ENCODE measurements at regions not wholly inside any gene's neighbourhood (a gene's known extent, or its start where the extent isn't known, plus 50 kb on each side); places are given as distances from the start of the nearest gene placed in this dataset.

- intact Hi-C loops (cut with DNase I): no loop called here
Observed at GRCh38 chr9:119789987-119790386, 420.8 kb upstream of the BRINP1 start.

GRCh38 chr9:119788921-119789320 is 419.7 kb upstream of the BRINP1 start:
- intact Hi-C loops (cut with DNase I): no loop called here

More at GRCh38 chr9:119789987-119790386, 420.8 kb upstream of the BRINP1 start:
- DNase-seq: no peak

DNA sequence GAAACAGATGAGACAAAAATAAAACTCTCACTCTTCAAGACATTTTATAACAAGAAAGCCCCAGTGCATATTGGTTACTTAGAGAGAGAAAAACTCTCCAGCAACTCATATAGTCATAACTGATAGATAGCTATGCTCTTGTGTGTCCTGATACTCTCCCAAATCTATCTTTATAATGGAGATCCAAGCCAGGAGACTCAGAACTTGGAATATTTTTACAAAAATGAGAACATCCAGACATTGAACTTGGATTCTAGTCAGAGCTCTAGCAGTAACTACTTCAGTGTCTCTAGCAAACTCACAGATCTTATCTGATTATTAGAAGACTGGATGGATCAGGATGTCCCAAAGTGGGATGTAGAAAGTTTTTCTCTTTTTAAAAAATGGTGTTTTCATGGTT is 412.7 kb upstream of the BRINP1 start:
- no peak for DNase-seq
- intact Hi-C loops (cut with DNase I): no loop called here

More at GRCh38 chr9:119788921-119789320, 419.7 kb upstream of the BRINP1 start:
- no peak for DNase-seq

- intact Hi-C loops (cut with DNase I): no loop called here
- no peak for DNase-seq
Observed at GRCh38 chr9:119775410-119775809, 406.2 kb upstream of the BRINP1 start.

DNA sequence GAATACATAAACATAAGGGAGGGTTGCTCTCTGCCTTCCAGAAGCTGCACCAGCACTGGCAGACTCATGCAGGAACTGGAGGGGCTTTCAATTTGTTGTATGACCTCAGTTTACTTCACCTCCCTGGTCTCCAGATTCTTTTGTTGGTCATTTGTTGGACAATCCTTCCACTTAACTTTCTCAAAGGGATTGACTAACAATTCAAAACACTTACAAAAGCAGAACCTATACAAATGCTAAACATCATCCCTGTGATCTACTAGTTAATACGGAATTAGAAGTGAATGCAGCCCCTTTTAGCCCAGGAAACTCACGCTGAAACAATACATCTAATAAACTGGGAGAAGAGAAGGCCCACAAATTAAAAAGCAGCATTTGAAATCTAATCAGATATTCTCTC is 404.6 kb upstream of the BRINP1 start:
- intact Hi-C loops (cut with DNase I): no loop called here
- DNase-seq: no peak

DNA sequence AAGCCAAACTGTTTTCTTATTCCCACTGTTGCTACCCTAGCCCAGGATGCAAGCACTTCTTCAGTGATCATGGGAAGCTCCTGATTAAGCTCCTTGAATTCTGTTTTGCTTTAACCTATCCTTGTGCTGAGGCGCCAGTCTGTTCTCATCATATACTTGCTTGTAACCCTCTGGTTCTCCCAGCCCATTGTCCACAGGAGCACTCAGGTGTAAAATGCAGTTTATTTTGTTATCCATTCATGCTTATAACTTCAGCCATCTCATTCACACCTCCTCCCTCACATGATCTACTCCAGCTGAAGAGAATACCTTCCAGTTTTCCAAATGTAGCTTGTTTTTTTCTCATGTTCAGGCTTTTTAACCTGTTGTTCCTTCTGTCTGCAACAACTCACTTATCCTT is 402.1 kb upstream of the BRINP1 start:
- no peak for DNase-seq
- intact Hi-C loops (cut with DNase I): no loop called here

DNA sequence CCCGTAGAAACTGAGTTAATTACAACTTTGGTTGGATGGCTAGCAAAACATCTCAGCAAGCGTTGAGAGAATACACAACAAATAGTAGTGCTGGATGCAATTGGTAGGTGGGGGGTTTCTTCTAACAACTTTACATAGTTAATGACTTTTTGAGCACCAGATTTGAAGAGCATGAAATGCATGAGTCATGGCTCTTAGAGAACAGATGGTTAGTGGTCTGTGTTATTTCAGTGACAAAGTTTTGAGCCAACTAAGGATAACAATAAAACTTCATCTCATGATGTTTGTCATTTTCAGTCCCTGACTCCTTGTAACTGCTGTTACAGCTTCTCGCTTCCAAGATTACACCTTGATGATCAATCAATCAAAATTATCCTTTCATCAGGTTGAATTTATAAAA is 399.0 kb upstream of the BRINP1 start:
- no peak for DNase-seq
- intact Hi-C loops (cut with DNase I): no loop called here

DNA sequence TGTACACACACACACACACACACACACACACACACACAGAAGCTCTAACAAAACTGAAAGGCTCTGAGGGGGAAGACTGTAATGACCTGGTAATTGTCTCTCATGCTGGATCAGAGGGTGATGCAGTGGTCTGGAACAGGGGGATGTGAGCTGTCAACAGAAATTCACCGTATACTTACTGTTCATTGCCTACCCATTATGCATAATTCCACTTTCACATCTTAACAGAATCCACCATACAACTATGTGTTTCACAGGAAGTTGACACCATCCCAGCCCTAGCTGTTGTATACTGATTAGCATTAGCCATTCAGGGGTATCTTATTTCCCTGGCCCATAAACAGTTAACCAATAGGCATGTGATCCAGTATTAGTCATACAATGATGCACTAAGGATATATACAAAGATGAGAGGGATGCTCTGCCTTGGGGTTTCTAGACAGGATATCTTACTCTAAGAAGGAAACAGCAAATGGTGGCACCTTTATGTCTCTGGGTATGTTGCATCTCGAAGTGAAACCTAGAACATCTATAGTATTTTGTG is 396.5 kb upstream of the BRINP1 start:
- DNase-seq: no peak
- intact Hi-C loops (cut with DNase I): no loop called here

- DNase-seq: no peak
- intact Hi-C loops (cut with DNase I): no loop called here
Observed at GRCh38 chr9:119763260-119763659, 394.0 kb upstream of the BRINP1 start.

DNA sequence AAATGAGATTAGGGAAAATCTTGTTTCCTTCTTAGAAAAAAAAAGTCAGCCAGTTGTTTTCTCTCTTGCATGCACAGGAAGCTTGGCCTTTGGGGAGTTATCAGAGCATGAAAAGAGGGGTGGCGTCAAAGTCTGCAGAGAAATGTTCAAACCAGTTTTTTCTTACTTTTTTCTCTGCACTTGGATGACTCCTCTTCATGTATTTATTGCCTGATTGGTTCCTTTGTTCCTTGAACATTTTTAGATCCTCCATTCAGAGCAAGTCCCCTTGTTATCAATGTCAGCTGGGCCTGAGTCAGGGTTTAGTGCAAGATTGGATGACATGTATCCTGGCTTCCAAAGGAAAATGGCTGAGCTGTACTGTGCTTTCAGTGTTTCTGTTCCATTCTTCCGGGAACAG is 392.6 kb upstream of the BRINP1 start:
- intact Hi-C loops (cut with DNase I): no loop called here
- DNase-seq: no peak

DNA sequence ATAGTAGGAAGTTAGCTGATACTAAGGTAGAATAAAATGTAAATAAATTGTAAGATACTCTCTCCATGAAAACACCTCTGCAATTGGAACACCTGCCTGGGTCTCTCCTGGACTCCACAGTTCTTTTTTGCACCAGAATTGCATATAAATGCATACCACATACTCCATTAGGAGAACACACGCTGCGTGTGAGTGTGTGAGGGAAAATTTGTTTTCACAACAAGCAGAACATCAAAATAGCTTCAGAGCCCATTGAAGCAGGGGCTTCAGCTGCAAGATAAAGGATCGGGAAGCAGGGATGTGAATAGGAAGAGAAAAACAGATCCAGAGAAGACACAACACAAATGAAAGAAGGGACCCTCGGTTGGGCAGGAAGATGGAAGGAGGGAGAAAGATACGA is 389.8 kb upstream of the BRINP1 start:
- DNase-seq: no peak
- intact Hi-C loops (cut with DNase I): no loop called here

DNA sequence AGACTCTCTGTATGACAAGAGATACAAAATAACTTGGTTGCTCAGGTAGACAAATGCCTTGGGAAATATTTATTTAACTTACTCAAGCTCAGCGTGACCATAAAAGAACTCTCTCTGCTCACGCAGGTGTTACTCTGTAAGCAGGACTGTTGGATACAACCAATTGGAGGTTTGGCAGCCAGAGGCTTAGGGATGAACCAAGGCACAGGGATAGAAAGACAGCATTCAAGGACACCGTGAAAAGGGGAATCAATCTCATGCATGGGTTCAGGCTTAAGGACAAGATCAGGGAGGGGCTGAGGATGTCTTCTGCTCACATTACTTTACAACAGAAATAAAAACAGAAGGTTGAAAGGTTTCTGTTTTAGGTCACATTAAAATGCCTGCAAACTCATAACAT is 389.0 kb upstream of the BRINP1 start:
- DNase-seq: no peak
- intact Hi-C loops (cut with DNase I): no loop called here

DNA sequence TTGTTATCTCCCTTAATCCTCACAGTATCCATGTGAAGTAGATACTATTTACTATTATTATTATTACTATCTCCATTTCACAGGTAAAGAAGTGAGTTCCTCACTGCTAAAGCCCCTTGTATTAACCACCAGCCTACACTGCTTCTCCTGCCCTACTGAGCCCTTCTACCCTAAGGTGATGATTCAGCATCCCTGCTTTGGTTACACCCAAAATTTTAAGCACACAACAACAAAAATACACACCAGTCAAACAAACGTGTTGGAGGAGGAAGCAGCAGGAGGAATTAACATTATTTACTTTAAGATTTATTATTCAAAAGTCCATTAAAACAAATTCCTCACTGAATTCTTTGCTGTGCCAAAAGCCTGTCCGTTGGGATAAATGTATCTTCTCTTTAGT is 370.2 kb upstream of the BRINP1 start:
- intact Hi-C loops (cut with DNase I): no loop called here
- DNase-seq: no peak

GRCh38 chr9:119736491-119737454 is 367.5 kb upstream of the BRINP1 start:
- intact Hi-C loops (cut with DNase I): no loop called here
- peak in 8 of 10 donors; percentile 36 to 92 (median 50) for DNase-seq

- no peak for DNase-seq
- intact Hi-C loops (cut with DNase I): no loop called here
Observed at GRCh38 chr9:119727988-119728387, 358.8 kb upstream of the BRINP1 start.

DNA sequence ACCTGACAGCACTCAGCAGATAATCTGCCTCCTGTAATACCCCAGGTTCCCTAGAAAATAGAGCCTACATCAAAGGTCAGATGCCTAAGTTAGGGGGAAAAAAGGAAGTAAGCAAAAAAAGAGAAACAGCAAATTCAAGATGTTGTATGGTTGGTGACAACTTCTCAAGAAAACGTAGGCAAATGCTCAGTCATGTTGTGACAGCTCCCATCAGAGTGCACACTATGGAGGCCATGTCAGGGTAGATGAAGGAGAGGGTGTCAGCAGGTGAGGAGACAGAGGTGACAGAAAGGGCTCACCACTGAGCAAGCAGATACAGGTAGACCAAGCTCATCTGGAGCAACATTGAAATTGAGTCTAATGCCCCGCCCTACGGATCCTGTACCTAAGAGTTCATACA is 356.8 kb upstream of the BRINP1 start:
- intact Hi-C loops (cut with DNase I): no loop called here
- no peak for DNase-seq

DNA sequence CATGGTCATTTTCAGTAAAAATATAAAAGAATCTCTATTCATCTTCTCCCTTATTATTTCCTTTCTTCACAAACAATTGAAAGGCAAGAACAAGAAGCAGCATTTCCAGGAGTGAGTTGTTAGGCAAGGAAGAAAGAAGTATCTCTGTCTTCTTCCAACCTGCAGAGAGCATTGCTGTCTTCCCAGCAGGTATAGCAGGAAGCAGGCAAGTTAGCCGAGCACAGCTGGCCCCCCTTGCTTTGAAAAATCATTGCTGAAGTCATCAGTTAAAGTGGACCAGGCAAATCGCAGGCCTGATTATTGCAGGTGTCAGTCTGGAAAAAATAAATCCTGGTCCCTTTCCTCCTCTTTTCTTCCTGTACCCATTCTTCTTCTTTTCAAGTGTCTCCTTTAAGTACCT is 353.1 kb upstream of the BRINP1 start:
- intact Hi-C loops (cut with DNase I): no loop called here
- no peak for DNase-seq

DNA sequence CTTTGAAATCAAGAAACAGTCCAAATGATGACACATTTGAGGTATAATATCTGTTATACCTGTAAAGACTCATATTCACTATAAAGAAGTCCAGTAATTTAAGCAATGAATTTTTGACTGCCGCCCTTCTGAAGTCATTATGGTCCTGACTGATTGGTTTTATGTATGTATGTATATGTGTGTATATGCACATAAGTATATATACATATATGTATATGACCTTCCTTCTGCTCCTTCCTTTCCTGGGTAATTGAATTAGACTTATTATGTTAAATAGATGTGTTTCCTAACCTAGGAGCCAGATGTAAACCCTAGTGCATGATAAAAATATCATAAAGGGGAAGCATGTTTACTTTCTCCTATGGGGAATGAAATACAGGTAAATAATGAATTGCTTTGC is 343.1 kb upstream of the BRINP1 start:
- intact Hi-C loops (cut with DNase I): no loop called here
- no peak for DNase-seq

GRCh38 chr9:119709431-119709830 is 340.2 kb upstream of the BRINP1 start:
- intact Hi-C loops (cut with DNase I): no loop called here
- DNase-seq: no peak

DNA sequence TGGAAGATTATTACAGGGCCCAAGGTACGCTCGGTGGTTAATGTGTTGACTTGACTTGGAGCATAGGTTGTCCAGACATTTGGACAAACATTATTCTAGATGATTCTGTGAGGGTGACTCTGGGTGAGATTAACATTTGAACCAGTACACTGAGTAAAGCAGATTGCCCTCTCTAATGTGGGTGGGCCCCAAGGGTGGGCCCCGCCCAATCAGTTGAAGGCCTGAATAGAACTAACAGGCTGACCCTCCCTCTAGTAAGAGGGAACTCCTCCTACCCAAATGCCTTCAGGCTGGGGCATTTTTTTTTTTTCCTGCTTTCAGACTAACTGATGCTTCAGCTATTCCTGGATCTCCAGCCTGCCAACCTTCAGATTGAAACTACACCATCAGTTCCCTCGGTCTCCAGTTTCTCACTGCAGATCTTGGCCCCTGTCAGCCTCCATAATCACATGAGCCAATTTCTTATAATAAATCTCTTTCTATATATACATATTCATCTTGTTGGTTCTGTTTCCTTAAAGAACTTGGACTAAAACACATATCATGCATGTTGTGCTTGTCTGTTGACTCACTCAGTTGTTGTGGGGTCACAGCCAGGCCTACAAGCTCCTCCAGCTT is 338.1 kb upstream of the BRINP1 start:
- DNase-seq: no peak
- intact Hi-C loops (cut with DNase I): no loop called here

GRCh38 chr9:119701651-119702050 is 332.4 kb upstream of the BRINP1 start:
- intact Hi-C loops (cut with DNase I): no loop called here
- DNase-seq: no peak

DNA sequence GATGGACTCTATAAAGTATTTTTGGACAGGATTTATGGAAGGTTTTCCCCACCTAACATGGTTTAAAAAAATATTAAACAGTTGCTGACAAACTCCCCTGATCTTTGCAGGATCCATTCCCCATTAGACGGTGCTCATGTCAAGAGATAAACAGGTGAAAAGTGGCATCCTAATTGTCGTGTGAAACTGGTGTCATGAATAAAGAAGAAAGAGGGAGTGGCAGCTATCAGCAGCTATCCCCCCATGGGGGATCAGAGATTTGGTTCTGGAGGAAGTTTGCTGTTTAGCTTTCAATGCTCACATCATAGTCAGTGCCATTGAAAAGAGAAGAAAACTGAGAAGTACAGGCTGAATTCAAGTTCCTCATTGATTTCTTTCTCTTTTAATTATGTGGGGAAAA is 329.3 kb upstream of the BRINP1 start:
- no peak for DNase-seq

More for the DNA sequence above, 329.3 kb upstream of the BRINP1 start:
- intact Hi-C loops (cut with DNase I): no loop called here

Data from posterior cingulate gyrus (tissue), 11 donors.